K562 (cell line): ENCODE measurements at regions not wholly inside any gene's neighbourhood (a gene's known extent, or its start where the extent isn't known, plus 50 kb on each side); places are given as distances from the start of the nearest gene placed in this dataset.

ENCODE experiments used
- ELK1 ChIP-seq: sonication (generic); formaldehyde crosslinking; IDR thresholded peaks from 2 replicates; pipeline ENCODE4 v1.8.1; 2022; ENCODE audit warnings: missing genetic modification reagents
- ETV5 ChIP-seq: sonication (generic); formaldehyde crosslinking; IDR thresholded peaks from 2 replicates; pipeline ENCODE4 v1.4.0; 2020; ENCODE audit warnings: low read depth, mild to moderate bottlenecking, missing genetic modification reagents
- FOXJ3 ChIP-seq: sonication (generic); formaldehyde crosslinking; IDR thresholded peaks from 2 replicates; pipeline ENCODE4 v1.4.0; 2020; ENCODE audit warnings: mild to moderate bottlenecking, missing genetic modification reagents
- HMG20A ChIP-seq: fragments of 450-650 bp; formaldehyde crosslinking; conservative IDR thresholded peaks from 2 replicates; pipeline ENCODE4 v1.4.0; 2020; ENCODE audit warnings: mild to moderate bottlenecking, mixed read lengths
- HSF4 ChIP-seq: fragments of 250-450 bp; sonication (Bioruptor Pico); IDR thresholded peaks from 2 replicates; pipeline ENCODE4 v2.1.2; 2022; ENCODE audit warnings: mild to moderate bottlenecking, moderate library complexity, borderline replicate concordance
- ILK ChIP-seq: fragments of 450-650 bp; IDR thresholded peaks from 2 replicates; pipeline ENCODE4 v1.6.1; 2016; ENCODE audit warnings: missing genetic modification characterization, low read depth, mild to moderate bottlenecking, missing compliant biosample characterization, moderate library complexity, borderline replicate concordance
- KDM1A ChIP-seq, 2 experiments: fragments of 450-650 bp; IDR thresholded peaks; 2 replicates each; pipeline ENCODE4 v1.6.1; 2016; ENCODE audit warnings: mild to moderate bottlenecking in 2 of 2
- MECOM ChIP-seq: fragments of 250-450 bp; sonication (Bioruptor Pico); IDR thresholded peaks from 2 replicates; pipeline ENCODE4 v1.8.0; 2022; ENCODE audit warnings: inconsistent platforms
- MYC ChIP-seq, 2 experiments: fragments of 250-450 bp in 1 of 2; sonication (Bioruptor Pico) in 1 of 2; IDR thresholded peaks; 2 replicates each; pipeline versions ENCODE4 v1.5.1 to v1.6.1; 2012 to 2021; ENCODE audit warnings: low read depth in 2 of 2, borderline replicate concordance in 1 of 2, improper control_type of control experiment in 1 of 2, low read length in 1 of 2, mild to moderate bottlenecking in 1 of 2, moderate library complexity in 1 of 2
- OTX1 ChIP-seq: fragments of 450-650 bp; formaldehyde crosslinking; IDR thresholded peaks from 2 replicates; pipeline ENCODE4 v1.4.0; 2022; ENCODE audit warnings: mild to moderate bottlenecking
- TSHZ1 ChIP-seq: fragments of 250-450 bp; sonication (Bioruptor Pico); IDR thresholded peaks from 2 replicates; pipeline ENCODE4 v1.4.0; 2020; ENCODE audit warnings: mild to moderate bottlenecking, moderate library complexity
- ZHX1 ChIP-seq: fragments of 150-350 bp; conservative IDR thresholded peaks from 2 replicates; pipeline ENCODE4 v1.6.1; 2014; ENCODE audit warnings: low read length
- ZKSCAN3 ChIP-seq: fragments of 250-450 bp; sonication (Bioruptor Pico); IDR thresholded peaks from 2 replicates; pipeline ENCODE4 v1.4.0; 2020
- ZNF445 ChIP-seq: fragments of 250-450 bp; sonication (Bioruptor Pico); IDR thresholded peaks from 2 replicates; pipeline ENCODE4 v1.4.0; 2020; ENCODE audit warnings: low read depth, mild to moderate bottlenecking, moderate library complexity
- TF ChIP-seq, protein P1 (sequence below): fragments of 150-350 bp; IDR thresholded peaks from 2 replicates; pipeline ENCODE4 v1.6.1; 2014; ENCODE audit warnings: low read depth, mild to moderate bottlenecking, low read length, borderline replicate concordance
- TF ChIP-seq, protein P2 (sequence below): IDR thresholded peaks from 2 replicates; pipeline ENCODE4 v1.6.1; 2011; ENCODE audit not compliant: insufficient read length; ENCODE audit errors: extremely low read depth

- TF ChIP-seq, protein P1, sequence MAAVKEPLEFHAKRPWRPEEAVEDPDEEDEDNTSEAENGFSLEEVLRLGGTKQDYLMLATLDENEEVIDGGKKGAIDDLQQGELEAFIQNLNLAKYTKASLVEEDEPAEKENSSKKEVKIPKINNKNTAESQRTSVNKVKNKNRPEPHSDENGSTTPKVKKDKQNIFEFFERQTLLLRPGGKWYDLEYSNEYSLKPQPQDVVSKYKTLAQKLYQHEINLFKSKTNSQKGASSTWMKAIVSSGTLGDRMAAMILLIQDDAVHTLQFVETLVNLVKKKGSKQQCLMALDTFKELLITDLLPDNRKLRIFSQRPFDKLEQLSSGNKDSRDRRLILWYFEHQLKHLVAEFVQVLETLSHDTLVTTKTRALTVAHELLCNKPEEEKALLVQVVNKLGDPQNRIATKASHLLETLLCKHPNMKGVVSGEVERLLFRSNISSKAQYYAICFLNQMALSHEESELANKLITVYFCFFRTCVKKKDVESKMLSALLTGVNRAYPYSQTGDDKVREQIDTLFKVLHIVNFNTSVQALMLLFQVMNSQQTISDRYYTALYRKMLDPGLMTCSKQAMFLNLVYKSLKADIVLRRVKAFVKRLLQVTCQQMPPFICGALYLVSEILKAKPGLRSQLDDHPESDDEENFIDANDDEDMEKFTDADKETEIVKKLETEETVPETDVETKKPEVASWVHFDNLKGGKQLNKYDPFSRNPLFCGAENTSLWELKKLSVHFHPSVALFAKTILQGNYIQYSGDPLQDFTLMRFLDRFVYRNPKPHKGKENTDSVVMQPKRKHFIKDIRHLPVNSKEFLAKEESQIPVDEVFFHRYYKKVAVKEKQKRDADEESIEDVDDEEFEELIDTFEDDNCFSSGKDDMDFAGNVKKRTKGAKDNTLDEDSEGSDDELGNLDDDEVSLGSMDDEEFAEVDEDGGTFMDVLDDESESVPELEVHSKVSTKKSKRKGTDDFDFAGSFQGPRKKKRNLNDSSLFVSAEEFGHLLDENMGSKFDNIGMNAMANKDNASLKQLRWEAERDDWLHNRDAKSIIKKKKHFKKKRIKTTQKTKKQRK, result no peak
- TF ChIP-seq ELK1 (CRISPR knock-in tag), result no peak
- no peak for TF ChIP-seq MECOM (CRISPR knock-in tag)
- TF ChIP-seq TSHZ1, result no peak
- TF ChIP-seq ZHX1, result no peak
- TF ChIP-seq ZKSCAN3 (CRISPR knock-in tag), result no peak
- no peak for TF ChIP-seq ZNF445 (CRISPR knock-in tag)
- TF ChIP-seq ETV5 (CRISPR knock-in tag), result peak; percentile 16; the same call in 1 of the 2 replicates
- TF ChIP-seq FOXJ3 (CRISPR knock-in tag), result no peak
- no peak for TF ChIP-seq KDM1A (IDR thresholded peaks at IDR 0.05)
- peak; percentile 84 for TF ChIP-seq MYC (IDR thresholded peaks at IDR 0.05; ENCODE audit: low read depth, low read length)
- TF ChIP-seq MYC (CRISPR knock-in tag; IDR thresholded peaks at IDR 0.05; ENCODE audit: borderline replicate concordance, low read depth), result no peak
- no peak for TF ChIP-seq HSF4 (CRISPR knock-in tag)
- TF ChIP-seq, protein P2, sequence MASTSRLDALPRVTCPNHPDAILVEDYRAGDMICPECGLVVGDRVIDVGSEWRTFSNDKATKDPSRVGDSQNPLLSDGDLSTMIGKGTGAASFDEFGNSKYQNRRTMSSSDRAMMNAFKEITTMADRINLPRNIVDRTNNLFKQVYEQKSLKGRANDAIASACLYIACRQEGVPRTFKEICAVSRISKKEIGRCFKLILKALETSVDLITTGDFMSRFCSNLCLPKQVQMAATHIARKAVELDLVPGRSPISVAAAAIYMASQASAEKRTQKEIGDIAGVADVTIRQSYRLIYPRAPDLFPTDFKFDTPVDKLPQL, result no peak
- TF ChIP-seq OTX1 (CRISPR knock-in tag), result peak; percentile 75
- no peak for TF ChIP-seq HMG20A (CRISPR knock-in tag)
- TF ChIP-seq ILK (tag), result no peak
Measured at GRCh38 chr7:155206318-155207020, 91.2 kb upstream of the INSIG1 start (continued).
